GM12873 (cell line): ENCODE measurements at regions not wholly inside any gene's neighbourhood (a gene's known extent, or its start where the extent isn't known, plus 50 kb on each side); places are given as distances from the start of the nearest gene placed in this dataset.

ENCODE experiments used
- TF ChIP-seq, protein P1 (sequence below): IDR thresholded peaks from 2 replicates; pipeline ENCODE4 v1.5.1; 2012; ENCODE audit warnings: low read depth, mild to moderate bottlenecking, moderate library complexity, low read length, control low read depth; ENCODE audit not compliant: insufficient read depth; ENCODE audit errors: missing control alignments

DNA sequence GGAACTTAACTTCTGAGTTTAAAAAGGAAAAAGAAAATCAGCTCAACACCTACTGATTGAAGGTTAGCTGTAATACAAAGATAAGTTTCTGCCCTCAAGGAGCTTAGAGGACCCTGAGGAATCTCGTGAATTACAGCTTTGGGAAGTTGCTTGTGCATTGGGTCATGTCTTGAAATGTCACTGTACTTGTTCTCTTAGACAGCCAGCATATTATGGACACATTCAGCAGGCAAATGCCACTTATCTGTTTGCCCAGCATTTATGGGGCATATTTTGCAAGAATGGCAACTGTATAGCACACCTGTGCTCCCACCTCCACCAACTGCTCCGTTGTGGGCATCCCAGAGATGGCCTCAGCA lies 263.6 kb upstream of the CRY1 start:
- TF ChIP-seq, protein P1, sequence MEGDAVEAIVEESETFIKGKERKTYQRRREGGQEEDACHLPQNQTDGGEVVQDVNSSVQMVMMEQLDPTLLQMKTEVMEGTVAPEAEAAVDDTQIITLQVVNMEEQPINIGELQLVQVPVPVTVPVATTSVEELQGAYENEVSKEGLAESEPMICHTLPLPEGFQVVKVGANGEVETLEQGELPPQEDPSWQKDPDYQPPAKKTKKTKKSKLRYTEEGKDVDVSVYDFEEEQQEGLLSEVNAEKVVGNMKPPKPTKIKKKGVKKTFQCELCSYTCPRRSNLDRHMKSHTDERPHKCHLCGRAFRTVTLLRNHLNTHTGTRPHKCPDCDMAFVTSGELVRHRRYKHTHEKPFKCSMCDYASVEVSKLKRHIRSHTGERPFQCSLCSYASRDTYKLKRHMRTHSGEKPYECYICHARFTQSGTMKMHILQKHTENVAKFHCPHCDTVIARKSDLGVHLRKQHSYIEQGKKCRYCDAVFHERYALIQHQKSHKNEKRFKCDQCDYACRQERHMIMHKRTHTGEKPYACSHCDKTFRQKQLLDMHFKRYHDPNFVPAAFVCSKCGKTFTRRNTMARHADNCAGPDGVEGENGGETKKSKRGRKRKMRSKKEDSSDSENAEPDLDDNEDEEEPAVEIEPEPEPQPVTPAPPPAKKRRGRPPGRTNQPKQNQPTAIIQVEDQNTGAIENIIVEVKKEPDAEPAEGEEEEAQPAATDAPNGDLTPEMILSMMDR: no peak

DNA sequence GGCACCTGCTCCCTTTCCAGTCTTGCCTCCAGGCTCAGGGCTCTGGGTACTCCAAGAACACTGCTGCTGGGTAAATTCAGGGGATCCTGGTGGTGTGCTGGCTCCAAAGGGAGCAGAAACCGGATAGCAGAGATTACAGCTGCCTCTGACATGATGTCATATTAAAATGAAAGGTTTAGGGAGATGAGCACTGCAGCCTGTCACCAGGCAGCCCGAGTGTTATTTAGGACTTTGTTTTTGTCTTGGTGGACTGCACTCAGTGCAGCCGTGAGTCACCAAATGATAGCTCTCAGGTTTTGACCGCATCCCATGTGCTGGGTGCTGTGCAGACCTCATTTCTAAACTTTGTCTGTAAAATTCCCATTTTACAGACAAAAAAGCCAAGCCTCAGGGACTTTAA lies 266.0 kb upstream of the CRY1 start:
- TF ChIP-seq, protein P1: no peak

GRCh38 chr12:107360033-107360432 lies 266.7 kb upstream of the CRY1 start:
- TF ChIP-seq, protein P1: no peak

GRCh38 chr12:107360482-107360881 lies 267.1 kb upstream of the CRY1 start:
- TF ChIP-seq, protein P1: no peak

GRCh38 chr12:107361970-107362369 lies 268.6 kb upstream of the CRY1 start:
- TF ChIP-seq, protein P1: no peak

DNA sequence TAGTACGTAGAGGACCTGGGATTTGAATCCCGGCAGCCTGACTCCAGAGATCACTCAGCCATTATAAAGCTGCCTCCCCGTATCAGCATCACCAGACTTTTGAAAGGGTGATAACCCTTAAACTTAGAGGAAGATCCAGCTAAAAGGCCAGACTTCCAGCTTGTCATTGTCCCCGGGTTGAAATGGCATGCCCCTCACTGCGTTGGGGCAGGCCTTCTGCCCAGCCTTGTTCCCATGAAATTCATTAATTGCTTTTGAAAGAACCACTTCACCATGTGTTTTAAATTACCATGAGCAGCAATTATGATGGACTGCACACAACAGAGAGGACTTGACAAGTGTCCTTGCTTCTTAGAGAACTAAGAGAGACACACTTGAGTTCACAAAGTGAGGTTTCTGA lies 269.6 kb upstream of the CRY1 start:
- TF ChIP-seq, protein P1: no peak

DNA sequence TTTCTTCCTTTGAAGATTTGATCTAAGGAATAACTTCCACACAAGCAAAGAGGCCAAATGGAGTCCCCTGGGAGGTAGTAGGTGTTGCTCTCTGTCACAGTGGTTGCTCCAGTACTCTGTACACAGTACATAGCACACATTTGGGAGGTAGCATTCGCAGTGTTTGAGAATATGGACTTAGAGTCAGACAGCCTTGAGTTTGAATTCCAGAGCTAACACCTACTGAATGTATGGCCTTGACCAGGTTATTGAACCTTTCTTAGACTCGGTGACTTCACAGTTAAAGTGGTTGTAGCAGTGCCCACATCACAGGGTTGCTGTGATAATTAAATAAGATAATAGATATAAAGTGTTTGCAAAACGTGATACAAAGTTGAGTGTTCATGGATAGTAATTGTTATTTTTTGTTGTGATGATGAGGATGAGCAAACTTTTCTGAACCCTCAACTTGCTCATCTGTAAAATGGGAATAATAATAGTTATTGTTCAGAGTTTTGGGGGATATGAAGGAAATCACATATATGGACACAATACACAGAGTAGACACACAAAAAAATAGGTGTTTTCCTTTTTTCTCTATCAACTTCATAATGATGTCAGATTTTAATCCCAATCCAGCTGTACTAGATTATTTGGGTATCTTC lies 271.6 kb upstream of the CRY1 start:
- TF ChIP-seq, protein P1: no peak
